ENCODE measurements at regions not wholly inside any gene's neighbourhood (a gene's known extent, or its start where the extent isn't known, plus 50 kb on each side); places are given as distances from the start of the nearest gene placed in this dataset.

GRCh38 chr5:3736926-3737325, 141.3 kb downstream of the IRX1 start:
- TF ChIP-seq POLR2AphosphoS5 (IDR thresholded peaks at IDR 0.05; ENCODE audit: insufficient read depth, low read depth, low read length), result no peak
- TF ChIP-seq FOS (IDR thresholded peaks at IDR 0.05; ENCODE audit: borderline replicate concordance, insufficient read depth, low read length), result no peak
- TF ChIP-seq EZH2 (IDR thresholded peaks at IDR 0.05; ENCODE audit: borderline replicate concordance, low read depth, low read length, severe bottlenecking), result no peak
- no peak for TF ChIP-seq GATA2 (IDR thresholded peaks at IDR 0.05; ENCODE audit: insufficient read depth, insufficient read length, low read depth, low read length)
- TF ChIP-seq MYC (IDR thresholded peaks at IDR 0.05; ENCODE audit: low read depth, low read length), result no peak
- TF ChIP-seq CTCF (IDR thresholded peaks at IDR 0.05; ENCODE audit: extremely low read depth in 1 of 2, insufficient read depth in 1 of 2, low read depth in 1 of 2, low read length in 2 of 2), result no peak
- CTCF ChIA-PET, result no interaction called here
- H3K79me2 ChIP-seq (ENCODE audit: control insufficient read depth, insufficient read depth, low read length), result no peaks in the 10 kb centered on the region
- no peaks in the 10 kb centered on the region for H3K9me1 ChIP-seq (replicated peaks; ENCODE audit: control insufficient read depth, extremely low read depth, insufficient read depth, low read length)
- no TSS peak for BruUV-seq (replicated peaks)
- FAIRE-seq (no peak), DNase-seq (ENCODE audit: low read depth, low spot score) (no peak)
- no peaks in the 10 kb centered on the region for H4K20me1 ChIP-seq (replicated peaks; ENCODE audit: control insufficient read depth, extremely low read depth, insufficient read depth, low read length)
- H3K4me3 ChIP-seq (replicated peaks in 1 of 3; ENCODE audit: insufficient read depth in 1 of 3, low read depth in 1 of 3, low read length in 3 of 3), result no peak overlapping the region
- no peaks in the 10 kb centered on the region for H3K27me3 ChIP-seq (ENCODE audit: control insufficient read depth in 2 of 2, insufficient read depth in 2 of 2, low read length in 2 of 2)
- no peak overlapping the region for H2AFZ ChIP-seq (ENCODE audit: low read depth, low read length)
- no peaks in the 10 kb centered on the region for H3K4me1 ChIP-seq (ENCODE audit: control insufficient read depth, extremely low read depth, insufficient read depth, low read length)
- no peak overlapping the region for H3K9ac ChIP-seq (replicated peaks; ENCODE audit: extremely low read depth, insufficient read depth, low read length)
- intact Hi-C loops (cut with micrococcal nuclease), result no loop called here
- dilution Hi-C loops (cut with MboI; ENCODE audit: extremely low pct_ligation_motif_present, low sequenced_read_pairs), result no loop called here
- H3K4me2 ChIP-seq (ENCODE audit: insufficient read depth, low read length), result no peak overlapping the region
- no peak overlapping the region for H3K27ac ChIP-seq (ENCODE audit: insufficient read depth, low read depth, low read length)
- H3K9me3 ChIP-seq (replicated peaks; ENCODE audit: control insufficient read depth, insufficient read depth, low read length), result peaks cover 5% of the 10 kb centered on the region
- POLR2A ChIA-PET, result no interaction called here
- H3K36me3 ChIP-seq (ENCODE audit: control insufficient read depth in 2 of 2, extremely low read depth in 1 of 2, insufficient read depth in 2 of 2, low read length in 2 of 2), result no peaks in the 10 kb centered on the region

GRCh38 chr5:3738919-3739318, 143.3 kb downstream of the IRX1 start:
- POLR2A ChIA-PET, result no interaction called here
- no peak overlapping the region for H3K4me2 ChIP-seq (ENCODE audit: insufficient read depth, low read length)
- no peak for FAIRE-seq
- H3K79me2 ChIP-seq (ENCODE audit: control insufficient read depth, insufficient read depth, low read length), result no peaks in the 10 kb centered on the region
- no peak overlapping the region for H3K4me3 ChIP-seq (replicated peaks in 1 of 3; ENCODE audit: insufficient read depth in 1 of 3, low read depth in 1 of 3, low read length in 3 of 3)
- H3K27ac ChIP-seq (ENCODE audit: insufficient read depth, low read depth, low read length), result no peak overlapping the region
- TF ChIP-seq EZH2 (IDR thresholded peaks at IDR 0.05; ENCODE audit: borderline replicate concordance, low read depth, low read length, severe bottlenecking) (no peak), POLR2A (IDR thresholded peaks at IDR 0.05; ENCODE audit: low read depth, low read length) (no peak), MYC (IDR thresholded peaks at IDR 0.05; ENCODE audit: low read depth, low read length) (no peak), POLR2AphosphoS5 (IDR thresholded peaks at IDR 0.05; ENCODE audit: insufficient read depth, low read depth, low read length) (no peak), GATA2 (IDR thresholded peaks at IDR 0.05; ENCODE audit: insufficient read depth, insufficient read length, low read depth, low read length) (no peak), MAX (IDR thresholded peaks at IDR 0.05; ENCODE audit: insufficient read depth, insufficient read length) (no peak), JUN (IDR thresholded peaks at IDR 0.05; ENCODE audit: borderline replicate concordance, insufficient read depth, insufficient read length, low read depth) (no peak), FOS (IDR thresholded peaks at IDR 0.05; ENCODE audit: borderline replicate concordance, insufficient read depth, low read length) (no peak), CTCF (IDR thresholded peaks at IDR 0.05; ENCODE audit: extremely low read depth in 1 of 2, insufficient read depth in 1 of 2, low read depth in 1 of 2, low read length in 2 of 2) (no peak)
- CTCF ChIA-PET, result no interaction called here
- no peaks in the 10 kb centered on the region for H3K27me3 ChIP-seq (ENCODE audit: control insufficient read depth in 2 of 2, insufficient read depth in 2 of 2, low read length in 2 of 2)
- no peak overlapping the region for H2AFZ ChIP-seq (ENCODE audit: low read depth, low read length)
- dilution Hi-C loops (cut with MboI; ENCODE audit: extremely low pct_ligation_motif_present, low sequenced_read_pairs) (no loop called here), intact Hi-C loops (cut with micrococcal nuclease) (no loop called here)
- no TSS peak for BruUV-seq (replicated peaks)
- no peaks in the 10 kb centered on the region for H3K9me1 ChIP-seq (replicated peaks; ENCODE audit: control insufficient read depth, extremely low read depth, insufficient read depth, low read length)
- H3K36me3 ChIP-seq (ENCODE audit: control insufficient read depth in 2 of 2, extremely low read depth in 1 of 2, insufficient read depth in 2 of 2, low read length in 2 of 2), result no peaks in the 10 kb centered on the region
- no peaks in the 10 kb centered on the region for H4K20me1 ChIP-seq (replicated peaks; ENCODE audit: control insufficient read depth, extremely low read depth, insufficient read depth, low read length)
- peaks cover 6% of the 10 kb centered on the region for H3K9me3 ChIP-seq (replicated peaks; ENCODE audit: control insufficient read depth, insufficient read depth, low read length)
- no peak for DNase-seq (ENCODE audit: low read depth, low spot score)
- no peaks in the 10 kb centered on the region for H3K4me1 ChIP-seq (ENCODE audit: control insufficient read depth, extremely low read depth, insufficient read depth, low read length)
- H3K9ac ChIP-seq (replicated peaks; ENCODE audit: extremely low read depth, insufficient read depth, low read length), result no peak overlapping the region
